ENCODE measurements at regions not wholly inside any gene's neighbourhood (a gene's known extent, or its start where the extent isn't known, plus 50 kb on each side); places are given as distances from the start of the nearest gene placed in this dataset.
"Not testable (repeated sequence)": the region's sequence is repeated elsewhere in the genome, so short reads cannot be mapped to it uniquely, and the experiment has no call there.

DNA sequence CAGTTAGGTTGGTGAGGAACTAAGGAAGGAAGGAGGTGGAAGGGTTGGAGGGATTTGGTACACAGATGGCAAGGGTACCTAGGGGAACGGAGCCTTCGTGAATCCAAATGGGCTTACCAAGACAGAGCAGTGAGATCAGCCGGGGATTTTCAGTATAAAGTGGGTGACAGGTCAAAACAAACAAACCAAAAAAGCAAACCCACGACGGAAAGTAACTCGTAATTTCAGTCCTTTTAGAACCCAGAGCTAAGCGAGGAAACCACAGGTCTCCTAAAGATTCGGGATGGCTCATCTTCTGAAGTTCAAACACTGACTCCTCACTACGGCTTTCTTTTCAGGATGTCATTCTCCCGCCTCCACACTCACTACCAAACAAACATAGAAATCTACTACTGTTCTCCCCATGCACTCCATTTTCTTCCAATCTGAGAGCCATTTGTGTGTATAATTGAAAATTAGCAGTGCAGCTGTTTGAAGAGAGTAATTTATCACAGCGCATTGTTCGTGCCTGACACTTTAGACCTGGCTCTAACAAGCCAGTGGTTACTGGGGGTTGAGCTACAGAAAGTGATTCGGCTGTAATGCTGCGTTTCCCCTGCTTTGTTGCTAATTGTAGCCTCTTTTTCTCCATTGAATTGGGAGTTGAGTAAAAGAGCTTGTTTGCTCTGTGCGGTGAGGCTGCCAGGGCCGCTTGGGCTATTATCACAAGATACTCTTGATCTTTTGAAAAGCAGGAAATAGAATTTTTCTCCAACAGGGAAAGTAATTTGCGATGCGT is 64.7 kb upstream of the CCDC39 start:
- DNase-seq: peak; percentile 100

DNA sequence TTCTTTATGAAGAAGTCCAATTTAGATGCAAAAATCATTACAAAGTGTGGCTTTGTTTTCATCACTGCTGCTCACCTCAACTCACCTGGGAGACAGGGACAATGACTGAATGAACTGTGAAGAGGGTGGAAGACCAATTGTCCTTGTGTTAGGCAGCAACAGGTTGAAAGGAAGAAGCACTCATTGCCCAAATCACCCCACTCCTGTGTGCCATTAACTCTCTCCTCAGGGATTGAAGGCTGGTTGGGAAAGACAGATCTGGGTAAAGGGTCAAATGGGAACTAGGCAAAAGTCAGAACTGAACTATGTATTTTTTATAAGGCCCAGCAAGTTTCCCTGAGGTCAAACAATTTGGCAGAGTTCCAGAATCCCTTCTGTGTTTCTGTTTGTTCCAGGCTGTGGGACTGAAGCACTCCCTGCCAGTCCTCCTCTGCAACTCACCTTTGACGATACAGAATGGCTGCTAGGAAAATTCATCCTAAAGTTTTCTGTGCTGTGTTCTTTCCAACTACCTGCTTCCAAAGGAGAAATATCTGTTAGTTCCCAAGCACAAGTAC is 68.6 kb upstream of the CCDC39 start:
- DNase-seq: peak; percentile 87

DNA sequence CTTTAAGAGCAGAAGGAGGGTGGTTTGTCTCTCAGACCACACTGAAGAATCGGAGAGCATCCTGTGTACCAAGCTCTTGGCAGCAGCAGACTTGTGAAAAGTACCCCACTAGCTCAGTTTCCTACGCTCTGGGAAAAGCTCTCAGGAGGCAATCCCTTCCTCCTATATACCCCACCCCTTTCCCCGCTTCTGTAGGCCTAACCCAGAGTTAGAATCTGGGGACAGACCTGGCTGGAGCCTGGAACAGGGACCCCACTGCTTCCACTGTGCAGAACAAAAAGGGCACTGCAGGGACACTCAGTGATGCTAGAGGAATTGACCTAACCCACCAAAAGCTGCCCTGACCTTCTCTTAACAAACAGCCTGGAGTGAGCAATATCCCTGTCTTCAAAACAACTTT is 70.0 kb upstream of the CCDC39 start:
- no peak for DNase-seq

DNA sequence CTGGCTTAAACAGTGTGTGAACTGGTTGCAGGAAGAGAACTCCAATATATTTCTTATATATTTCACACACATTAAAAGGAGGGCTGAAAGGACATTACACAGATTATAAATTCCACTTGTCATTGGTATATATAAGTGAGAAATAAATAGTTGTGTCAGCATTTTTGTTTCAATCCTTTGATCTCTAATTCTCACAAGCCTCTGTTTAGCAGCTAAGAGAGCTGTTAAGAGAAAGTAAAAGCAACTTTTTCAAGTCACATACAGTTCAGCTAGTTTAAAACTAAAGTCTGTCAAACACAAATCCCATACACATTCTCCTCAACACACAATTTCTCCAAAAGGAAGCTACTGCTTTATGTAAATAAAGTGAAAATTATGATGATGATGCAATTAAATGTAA is 70.5 kb upstream of the CCDC39 start:
- DNase-seq: no peak

DNA sequence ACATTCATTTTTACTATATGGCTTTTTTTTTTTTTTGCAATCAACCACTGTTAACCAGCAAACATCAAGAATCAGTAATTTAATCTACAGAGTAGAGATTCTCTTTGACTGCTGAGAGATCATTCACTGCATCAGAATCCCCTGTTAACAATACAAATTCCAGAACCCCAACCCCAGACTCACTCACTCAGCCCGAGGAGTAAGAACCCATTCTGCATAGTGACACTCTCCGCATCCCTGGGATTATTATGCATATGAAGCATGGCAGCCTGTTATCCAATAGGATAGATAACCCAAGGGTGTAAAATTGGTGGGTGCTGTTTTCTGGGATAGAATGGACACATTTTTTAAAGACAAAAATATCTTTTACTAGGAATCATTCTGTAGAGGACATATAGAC is 76.3 kb upstream of the CCDC39 start:
- DNase-seq: no peak

DNA sequence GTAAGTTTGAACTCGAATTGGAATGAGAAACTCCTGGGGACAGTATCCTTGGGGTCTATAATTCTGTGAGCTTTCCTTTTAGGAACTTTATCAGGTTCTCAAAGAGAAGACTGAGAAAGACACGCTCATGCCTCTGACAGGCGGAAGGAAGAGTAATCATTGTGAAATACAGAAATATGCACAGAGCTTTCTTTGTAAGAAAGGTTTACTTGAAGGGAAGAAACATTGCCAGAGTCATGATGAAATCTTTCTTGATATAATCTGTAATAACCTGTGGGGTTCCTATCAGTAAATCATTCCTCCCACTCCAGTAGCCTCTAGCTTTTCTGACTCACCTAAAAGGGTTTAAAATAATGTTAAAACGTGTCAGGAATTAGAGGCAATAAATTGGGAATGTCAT is 83.6 kb upstream of the CCDC39 start:
- DNase-seq: no peak

DNA sequence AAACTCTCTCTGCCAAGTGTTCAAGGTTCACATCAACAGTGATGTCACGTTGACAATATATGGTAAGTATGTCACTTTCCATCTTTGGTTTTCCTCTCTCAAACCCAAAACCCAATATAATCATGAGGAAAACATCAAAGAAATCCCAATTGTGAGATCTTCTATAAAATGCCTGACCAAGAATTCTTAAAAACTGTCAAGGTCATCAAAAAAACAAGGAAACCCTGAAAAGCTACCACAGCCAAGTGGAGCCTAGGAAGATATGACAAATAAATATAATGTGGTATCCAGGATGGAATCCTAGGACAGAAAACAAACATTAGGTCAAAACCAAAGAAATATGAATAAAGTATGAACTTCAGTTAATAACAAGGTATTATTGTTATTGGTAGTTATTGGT is 85.2 kb upstream of the CCDC39 start:
- no peak for DNase-seq

DNA sequence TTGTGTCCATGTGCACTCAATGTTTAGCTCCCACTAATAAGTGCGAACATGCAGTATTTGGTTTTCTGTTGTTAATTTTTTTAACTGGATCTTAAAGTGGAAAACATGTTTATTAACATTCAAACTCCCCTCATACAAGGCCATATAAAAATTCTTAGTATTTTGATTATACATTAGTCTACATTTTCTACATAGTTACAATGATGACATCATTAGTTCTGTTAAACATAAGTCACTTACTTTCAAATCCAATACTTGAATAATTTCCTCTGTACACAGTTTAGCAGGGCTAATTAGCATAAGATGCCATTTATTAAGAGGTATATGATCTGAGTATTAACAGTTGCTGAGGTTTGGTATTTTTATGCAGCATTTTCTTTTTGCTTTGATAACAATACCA is 91.3 kb upstream of the CCDC39 start:
- no peak for DNase-seq

DNA sequence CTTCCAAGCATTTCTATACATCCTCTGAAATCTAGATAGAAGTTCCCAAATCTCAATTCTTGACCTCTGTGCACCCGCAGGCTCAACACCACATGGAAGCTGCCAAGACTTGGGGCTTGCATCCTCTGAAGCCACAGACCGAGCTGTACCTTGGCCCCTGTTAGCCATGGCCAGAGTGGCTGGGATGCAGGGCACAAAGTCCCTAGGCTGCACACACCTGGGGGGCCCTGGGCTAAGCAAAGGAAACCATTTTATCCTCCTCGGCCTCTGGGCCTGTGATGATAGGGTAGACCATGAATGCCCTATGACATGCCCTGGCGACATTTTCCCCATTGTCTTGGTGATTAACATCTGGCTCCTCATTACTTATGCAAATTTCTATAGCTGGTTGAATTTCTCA is 97.1 kb upstream of the CCDC39 start:
- DNase-seq: no peak

DNA sequence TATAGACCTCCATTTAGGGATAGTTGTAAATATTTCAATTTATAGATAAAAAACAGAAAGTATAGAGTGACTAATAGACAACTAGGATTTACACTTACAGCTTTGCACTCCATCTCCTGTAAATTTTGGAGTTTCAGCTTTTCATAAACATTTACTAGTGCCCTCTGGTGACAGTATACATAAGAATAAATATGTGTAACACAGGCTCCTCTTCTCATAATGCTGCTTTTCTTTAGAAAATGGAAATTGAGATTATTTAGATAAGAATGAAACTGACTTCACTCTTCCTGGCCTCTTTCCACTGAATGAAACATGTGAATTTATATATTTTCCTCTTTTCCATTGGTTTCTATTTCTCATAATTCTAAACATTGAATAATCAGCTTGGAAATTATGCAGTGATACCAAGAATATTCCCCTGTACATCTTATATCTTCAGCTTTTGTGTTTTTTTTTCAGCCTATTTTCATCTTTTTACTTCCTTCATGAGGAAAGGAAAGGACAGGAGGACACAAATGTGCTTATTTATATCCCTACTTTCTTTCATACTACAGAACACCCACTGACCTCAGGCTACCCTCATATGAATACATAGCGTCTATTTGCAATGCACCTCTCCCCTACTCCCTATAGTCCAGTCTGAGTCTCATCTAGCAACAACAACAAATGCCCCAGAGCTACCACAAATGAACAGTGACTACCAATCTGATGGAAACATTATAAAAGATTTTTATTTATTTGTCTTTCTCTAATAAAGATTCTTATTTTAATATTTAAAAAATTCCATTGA is 103.1 kb upstream of the CCDC39 start:
- no peak for DNase-seq

DNA sequence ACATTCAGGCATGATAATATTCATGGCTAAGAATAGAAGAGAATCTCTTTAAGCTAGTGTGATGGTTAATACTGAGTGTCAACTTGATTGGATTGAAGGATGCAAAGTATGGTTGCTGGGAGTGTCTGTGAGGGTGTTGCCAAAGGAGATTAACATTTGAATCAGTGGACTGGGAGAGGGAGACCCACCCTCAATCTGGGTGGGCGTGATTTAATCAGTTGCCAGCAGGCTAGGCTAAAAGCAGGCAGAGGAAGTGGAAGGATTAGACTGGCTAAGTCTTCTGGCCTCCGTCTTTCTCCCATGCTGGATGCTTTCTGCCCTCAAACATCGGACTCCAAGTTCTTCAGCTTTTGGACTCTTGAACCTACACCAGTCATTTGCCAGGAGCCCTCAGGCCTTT is 106.9 kb upstream of the CCDC39 start:
- DNase-seq: not testable (repeated sequence)

DNA sequence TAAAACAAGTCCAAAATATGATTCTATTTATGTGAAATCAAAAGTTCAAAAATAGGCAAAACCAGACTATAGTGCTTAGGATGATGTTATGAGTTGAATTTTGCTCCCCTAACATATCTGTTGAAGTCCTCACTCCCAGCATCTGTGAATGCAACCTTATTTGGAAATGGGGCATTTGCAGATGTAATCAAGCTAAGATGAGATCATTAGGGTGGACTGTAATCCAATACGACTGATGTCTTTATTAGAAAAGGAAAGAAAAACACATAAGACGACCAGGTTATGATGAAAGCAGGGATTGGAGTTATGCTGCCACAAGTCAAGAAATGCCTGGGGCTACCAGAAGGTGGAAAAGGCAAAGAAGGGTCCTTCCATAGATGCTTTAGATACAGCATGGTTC is 110.5 kb upstream of the CCDC39 start:
- no peak for DNase-seq

DNA sequence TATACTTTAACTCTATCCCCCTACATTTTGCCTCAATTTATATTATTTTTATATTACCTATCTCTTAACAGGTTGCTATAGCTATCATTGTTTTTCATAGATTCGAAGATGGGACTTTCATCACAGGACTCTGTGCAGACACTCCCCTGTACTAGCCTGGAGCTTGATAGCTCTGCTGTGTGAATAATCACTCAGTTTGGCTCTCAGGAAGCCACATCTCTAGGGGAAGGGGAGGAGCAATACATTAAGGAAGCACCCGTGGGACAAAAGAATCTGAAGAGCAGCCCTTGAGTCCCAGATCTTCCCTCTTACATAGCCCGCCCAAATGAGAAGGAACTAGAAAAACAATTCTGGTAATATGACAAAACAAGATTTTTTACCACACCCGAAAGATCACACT is 114.3 kb upstream of the FXR1 start:
- no peak for DNase-seq

DNA sequence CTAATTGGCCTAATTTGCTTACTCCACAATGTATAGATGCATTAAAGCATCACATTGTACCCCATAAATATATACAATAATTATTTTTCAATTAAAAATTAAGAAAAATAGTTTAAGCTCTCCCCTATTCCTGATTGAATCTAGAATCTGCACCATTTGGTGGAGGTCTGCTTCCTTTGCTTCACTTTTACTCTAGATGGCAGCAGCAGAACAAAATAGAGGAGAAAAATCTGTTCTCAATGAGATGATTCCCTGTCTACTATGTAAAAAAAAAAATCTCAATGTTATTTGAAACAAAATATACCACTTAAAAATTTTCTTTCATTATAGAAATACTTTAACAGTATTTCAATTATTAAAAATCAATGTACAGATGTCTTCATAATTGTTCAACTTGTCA is 109.6 kb upstream of the FXR1 start:
- DNase-seq: peak; percentile 77

DNA sequence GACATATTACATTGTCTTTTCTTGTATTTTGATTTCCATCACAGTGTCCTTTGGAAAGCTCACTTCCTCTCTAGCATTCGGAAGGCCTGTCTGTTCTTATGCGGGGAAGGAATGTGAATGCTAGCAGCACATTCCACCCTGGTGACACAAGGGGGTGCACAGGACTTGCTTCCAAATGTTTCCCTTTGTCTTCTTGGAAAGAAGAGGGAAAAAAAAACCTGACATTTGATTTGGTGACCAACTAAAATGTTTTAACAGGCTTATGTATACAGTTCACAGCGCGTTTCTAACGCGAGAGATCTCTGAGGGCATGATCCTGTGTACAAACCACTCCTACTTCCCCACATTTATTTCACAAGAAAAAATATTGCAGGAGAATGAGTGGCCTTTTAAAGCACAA is 107.6 kb upstream of the FXR1 start:
- peak; percentile 71 for DNase-seq

DNA sequence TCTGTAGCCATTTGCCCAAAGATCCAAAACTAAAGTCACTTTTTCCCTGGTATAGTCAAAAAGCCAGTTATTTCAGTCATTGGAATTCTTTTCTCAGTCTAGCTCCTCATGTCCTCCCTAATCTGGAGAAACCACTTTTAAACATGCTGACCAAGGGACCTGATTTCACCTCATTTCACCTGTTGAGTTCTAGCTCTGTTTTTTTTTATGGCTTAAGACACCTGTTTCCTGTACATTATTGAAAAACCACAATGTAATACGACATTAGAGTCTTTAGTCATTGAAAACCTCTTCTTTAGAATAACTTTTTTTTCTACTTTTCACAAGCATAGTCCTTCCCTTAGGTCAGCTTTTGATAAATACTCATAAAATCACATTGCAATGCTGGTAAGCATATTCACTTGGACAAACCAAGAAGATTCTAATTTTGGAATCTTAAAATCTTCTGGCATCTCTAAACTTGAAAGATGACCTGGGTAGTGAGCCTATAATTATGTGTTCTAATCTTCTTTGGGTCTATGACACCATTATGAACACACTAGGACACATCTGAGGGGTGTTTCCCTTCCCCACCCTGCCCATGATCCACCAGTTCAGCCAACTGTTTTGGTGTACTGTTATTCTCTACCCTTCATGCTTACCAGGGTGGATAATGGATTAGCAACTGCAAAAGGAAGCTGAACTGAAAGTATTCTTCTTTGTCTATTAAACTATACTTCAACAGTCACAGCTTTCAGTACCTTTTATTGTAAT is 103.5 kb upstream of the FXR1 start:
- peak; percentile 10 for DNase-seq

DNA sequence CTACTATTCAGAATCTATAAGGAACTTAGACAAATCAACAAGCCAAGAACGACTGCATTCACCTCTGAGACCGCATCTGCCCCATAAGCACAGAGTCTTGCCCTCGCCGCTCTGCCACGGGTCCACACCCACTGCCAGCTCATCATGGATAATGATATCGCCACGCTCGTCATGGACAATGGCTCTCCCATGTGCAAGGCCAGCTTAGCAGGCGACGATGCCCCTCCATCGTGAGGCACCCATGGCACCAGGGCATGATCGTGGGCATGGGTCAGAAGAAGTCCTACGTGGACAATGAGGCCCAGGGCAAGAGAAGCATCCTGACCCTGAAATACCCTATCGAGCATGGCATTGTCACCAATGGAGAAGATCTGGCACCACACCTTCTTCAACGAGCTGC is 92.1 kb upstream of the FXR1 start:
- no peak for DNase-seq

DNA sequence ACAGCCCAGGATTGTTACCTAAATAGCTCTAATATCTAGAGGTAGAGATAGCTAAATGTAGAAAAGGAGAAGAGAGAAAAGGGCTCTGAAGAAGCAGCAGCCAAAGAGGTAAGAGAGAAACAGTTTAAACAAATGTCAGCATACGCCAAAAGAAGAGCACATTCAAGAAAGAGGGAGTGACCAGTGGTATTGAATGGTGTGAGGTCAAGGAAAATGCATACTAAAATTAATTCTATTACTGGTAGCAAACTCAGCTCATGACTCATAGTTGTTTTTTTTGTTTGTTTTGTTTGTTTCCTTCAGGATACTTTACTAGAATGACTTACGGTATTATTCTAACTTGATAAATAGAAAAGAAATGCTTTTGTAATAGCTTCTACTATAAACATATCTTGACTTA is 86.5 kb upstream of the FXR1 start:
- no peak for DNase-seq

DNA sequence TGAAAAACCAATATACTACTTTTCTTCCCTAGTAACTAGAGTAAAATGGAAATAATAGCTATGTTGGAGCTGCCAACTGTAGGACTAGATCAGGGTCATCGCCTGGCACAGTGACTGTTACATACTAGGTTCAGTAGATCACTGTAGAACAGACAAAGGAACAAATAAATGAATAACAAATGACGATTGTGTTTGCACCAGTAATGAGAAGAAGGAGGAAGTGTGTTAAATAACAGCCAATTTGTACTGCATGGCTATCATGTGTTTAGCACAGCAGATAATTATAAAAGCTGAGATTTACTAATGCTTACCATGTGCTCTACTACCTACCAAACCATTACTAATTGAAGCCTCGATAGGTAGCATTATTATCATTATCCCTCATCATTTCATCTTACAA is 85.3 kb upstream of the FXR1 start:
- peak; percentile 80 for DNase-seq

DNA sequence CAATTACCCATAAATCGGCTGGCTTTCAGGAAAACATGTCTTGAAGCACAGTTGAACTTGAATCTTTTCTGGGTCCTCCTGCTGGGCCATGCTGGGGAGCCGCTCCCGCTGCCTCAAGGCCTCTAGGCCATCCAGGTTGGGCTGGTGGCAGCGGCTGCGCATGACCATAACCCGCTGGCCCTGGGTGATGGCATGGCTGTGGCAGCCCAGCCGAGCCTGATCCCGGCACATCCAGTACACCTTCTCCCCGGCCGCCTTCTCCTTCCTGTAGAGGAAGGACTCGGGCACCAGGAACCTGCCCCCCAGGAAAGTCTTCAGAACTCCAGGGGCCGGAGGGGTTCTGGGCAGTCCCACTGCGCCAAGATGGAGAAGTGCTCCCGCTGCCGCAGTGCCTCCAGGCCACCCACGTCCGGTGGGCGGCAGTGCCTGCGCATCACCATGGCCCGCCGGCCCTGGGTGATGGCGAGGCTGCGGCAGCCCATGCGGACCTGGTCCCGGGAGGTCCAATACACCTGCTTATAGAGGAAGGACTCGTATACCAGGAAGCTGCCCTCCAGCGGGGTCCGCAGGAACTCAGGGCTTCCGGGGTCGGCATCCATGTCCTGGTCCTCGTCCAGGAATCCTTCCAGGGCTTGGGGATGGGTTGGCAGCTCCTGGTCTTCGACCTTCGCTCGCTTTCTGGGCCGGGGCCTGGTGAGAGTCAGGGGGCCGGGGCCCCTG is 84.3 kb upstream of the FXR1 start:
- DNase-seq: no peak

DNA sequence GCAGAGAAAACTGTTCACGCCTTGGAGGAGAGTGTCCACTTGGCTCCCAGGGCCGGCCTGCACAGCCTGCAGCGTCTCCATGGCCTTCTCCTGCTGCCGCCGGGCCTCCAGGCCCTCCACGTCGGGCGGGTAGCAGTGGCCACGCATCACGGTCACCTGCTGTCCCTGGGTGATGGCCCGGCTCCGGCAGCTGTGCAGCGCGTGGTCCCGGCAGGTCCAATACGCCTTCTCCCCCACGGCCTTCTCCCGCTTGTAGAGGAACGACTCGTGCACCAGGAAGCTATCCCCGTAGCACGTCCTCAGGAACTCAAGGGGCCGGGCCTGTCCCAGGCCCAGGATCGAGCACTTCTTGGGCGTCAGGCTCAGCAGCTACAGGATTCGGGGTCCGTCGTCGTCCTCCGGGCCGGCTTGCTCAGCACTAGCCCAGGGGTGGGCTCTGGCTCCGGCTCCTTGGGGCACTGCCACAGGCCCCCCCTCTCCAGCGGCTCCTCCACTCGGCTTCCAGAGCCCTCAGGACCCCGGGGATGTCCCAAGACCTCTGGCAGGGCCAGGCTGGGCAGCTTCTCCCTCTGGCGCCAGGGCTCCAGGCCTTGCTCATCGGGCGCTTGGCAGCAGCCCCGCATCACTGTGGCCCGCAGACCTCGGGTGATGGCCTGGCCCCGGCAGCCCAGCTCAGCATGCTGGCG is 83.6 kb upstream of the FXR1 start:
- no peak for DNase-seq
